ENCODE measurements at regions not wholly inside any gene's neighbourhood (a gene's known extent, or its start where the extent isn't known, plus 50 kb on each side); places are given as distances from the start of the nearest gene placed in this dataset.

DNA sequence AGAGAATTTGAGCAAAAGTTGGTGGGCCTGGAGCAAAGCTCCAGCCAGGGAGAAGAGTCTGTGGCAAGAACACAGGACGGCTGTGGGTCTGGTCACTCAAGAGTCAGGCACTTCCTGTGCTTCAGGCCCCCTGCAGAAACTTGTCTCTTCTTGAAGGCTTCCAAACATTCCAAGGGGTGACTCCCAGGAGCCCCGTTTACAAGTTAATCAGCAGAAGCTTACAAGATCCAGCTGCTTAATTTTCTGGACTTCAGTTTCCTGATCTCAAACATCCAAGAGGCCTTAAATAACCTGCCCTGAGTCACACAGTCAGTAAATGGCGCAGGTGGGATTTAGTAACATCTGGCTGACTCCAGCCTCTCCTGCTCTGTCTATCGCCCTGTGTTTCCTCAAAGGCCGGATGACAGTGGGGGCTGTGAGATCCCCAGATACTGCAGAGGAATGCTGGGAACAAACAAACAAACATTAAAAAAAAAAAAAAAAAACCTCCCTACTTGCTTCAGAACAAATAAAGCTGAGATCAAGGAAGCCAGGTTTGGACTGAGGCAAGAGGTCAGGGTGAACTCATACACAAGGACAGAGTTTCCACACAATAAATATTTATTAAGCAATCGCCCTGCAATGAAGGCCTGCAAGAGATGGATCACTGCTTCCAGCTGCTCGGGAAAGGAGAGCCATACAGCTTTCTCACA is 175.4 kb upstream of the RFC3 start:
- TF ChIP-seq, protein P1, sequence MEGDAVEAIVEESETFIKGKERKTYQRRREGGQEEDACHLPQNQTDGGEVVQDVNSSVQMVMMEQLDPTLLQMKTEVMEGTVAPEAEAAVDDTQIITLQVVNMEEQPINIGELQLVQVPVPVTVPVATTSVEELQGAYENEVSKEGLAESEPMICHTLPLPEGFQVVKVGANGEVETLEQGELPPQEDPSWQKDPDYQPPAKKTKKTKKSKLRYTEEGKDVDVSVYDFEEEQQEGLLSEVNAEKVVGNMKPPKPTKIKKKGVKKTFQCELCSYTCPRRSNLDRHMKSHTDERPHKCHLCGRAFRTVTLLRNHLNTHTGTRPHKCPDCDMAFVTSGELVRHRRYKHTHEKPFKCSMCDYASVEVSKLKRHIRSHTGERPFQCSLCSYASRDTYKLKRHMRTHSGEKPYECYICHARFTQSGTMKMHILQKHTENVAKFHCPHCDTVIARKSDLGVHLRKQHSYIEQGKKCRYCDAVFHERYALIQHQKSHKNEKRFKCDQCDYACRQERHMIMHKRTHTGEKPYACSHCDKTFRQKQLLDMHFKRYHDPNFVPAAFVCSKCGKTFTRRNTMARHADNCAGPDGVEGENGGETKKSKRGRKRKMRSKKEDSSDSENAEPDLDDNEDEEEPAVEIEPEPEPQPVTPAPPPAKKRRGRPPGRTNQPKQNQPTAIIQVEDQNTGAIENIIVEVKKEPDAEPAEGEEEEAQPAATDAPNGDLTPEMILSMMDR (IDR thresholded peaks at IDR 0.05): no peak
- TF ChIP-seq TCF7L2 (IDR thresholded peaks at IDR 0.05; ENCODE audit: low read depth, low read length) (no peak), SIN3A (IDR thresholded peaks at IDR 0.05; ENCODE audit: borderline replicate concordance, insufficient read depth, low read depth, low read length) (no peak)
- TF ChIP-seq, protein P2, sequence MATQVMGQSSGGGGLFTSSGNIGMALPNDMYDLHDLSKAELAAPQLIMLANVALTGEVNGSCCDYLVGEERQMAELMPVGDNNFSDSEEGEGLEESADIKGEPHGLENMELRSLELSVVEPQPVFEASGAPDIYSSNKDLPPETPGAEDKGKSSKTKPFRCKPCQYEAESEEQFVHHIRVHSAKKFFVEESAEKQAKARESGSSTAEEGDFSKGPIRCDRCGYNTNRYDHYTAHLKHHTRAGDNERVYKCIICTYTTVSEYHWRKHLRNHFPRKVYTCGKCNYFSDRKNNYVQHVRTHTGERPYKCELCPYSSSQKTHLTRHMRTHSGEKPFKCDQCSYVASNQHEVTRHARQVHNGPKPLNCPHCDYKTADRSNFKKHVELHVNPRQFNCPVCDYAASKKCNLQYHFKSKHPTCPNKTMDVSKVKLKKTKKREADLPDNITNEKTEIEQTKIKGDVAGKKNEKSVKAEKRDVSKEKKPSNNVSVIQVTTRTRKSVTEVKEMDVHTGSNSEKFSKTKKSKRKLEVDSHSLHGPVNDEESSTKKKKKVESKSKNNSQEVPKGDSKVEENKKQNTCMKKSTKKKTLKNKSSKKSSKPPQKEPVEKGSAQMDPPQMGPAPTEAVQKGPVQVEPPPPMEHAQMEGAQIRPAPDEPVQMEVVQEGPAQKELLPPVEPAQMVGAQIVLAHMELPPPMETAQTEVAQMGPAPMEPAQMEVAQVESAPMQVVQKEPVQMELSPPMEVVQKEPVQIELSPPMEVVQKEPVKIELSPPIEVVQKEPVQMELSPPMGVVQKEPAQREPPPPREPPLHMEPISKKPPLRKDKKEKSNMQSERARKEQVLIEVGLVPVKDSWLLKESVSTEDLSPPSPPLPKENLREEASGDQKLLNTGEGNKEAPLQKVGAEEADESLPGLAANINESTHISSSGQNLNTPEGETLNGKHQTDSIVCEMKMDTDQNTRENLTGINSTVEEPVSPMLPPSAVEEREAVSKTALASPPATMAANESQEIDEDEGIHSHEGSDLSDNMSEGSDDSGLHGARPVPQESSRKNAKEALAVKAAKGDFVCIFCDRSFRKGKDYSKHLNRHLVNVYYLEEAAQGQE (IDR thresholded peaks at IDR 0.05; ENCODE audit: insufficient read depth in 1 of 2, low read depth in 2 of 2, low read length in 1 of 2): no peak

Measured in Panc1 (cell line).